Astrocyte of the cerebellum (primary cell): ENCODE measurements at regions not wholly inside any gene's neighbourhood (a gene's known extent, or its start where the extent isn't known, plus 50 kb on each side); places are given as distances from the start of the nearest gene placed in this dataset.
"Not testable (repeated sequence)": the region's sequence is repeated elsewhere in the genome, so short reads cannot be mapped to it uniquely, and the experiment has no call there.

Experiments
- DNase-seq: peaks from one replicate; pipeline ENCODE4 v3.0.0-alpha.2; 2011; ENCODE audit warnings: low read depth
- H3K4me3 ChIP-seq: 2 replicates; pipeline ENCODE4 v1.5.1; 2011; ENCODE audit warnings: mild to moderate bottlenecking, low read depth, low read length, moderate library complexity
- CTCF ChIP-seq: IDR thresholded peaks from 2 replicates; pipeline ENCODE4 v1.5.1; 2012; ENCODE audit warnings: low read length, low read depth, moderate library complexity, mild to moderate bottlenecking; ENCODE audit errors: missing control alignments
- in situ Hi-C: cut with HindIII; loops from 2 replicates; pipeline ENCODE4 v1.10.0; 2017; ENCODE audit warnings: low sequenced_read_pairs

GRCh38 chrX:44054863-44055601 lies 81.8 kb upstream of the NDP start:
- DNase-seq, result no peak
- no peak for TF ChIP-seq CTCF

GRCh38 chrX:44045106-44045505 lies 71.9 kb upstream of the NDP start:
- in situ Hi-C loops, H3K4me3 ChIP-seq, DNase-seq: not testable (repeated sequence)

More at GRCh38 chrX:44054863-44055601, 81.8 kb upstream of the NDP start:
- in situ Hi-C loops, result no loop called here
- no peak overlapping the region for H3K4me3 ChIP-seq

GRCh38 chrX:44043496-44043895 lies 70.3 kb upstream of the NDP start:
- no peak for TF ChIP-seq CTCF
- in situ Hi-C loops, result no loop called here
- no peak overlapping the region for H3K4me3 ChIP-seq
- DNase-seq, result no peak

GRCh38 chrX:44042751-44043150 lies 69.6 kb upstream of the NDP start:
- no peak overlapping the region for H3K4me3 ChIP-seq
- TF ChIP-seq CTCF, result no peak
- no peak for DNase-seq
- in situ Hi-C loops, result no loop called here

GRCh38 chrX:44042116-44042515 lies 68.9 kb upstream of the NDP start:
- no peak for TF ChIP-seq CTCF

GRCh38 chrX:44040406-44040805 lies 67.2 kb upstream of the NDP start:
- in situ Hi-C loops, result no loop called here
- no peak for DNase-seq
- TF ChIP-seq CTCF, result no peak
- no peak overlapping the region for H3K4me3 ChIP-seq

More at GRCh38 chrX:44042116-44042515, 68.9 kb upstream of the NDP start:
- DNase-seq, result peak; percentile 32
- H3K4me3 ChIP-seq, result no peak overlapping the region
- in situ Hi-C loops, result no loop called here

GRCh38 chrX:44039556-44039955 lies 66.4 kb upstream of the NDP start:
- DNase-seq, result no peak
- in situ Hi-C loops, result no loop called here
- no peak overlapping the region for H3K4me3 ChIP-seq
- TF ChIP-seq CTCF, result no peak
